ENCODE measurements at regions not wholly inside any gene's neighbourhood (a gene's known extent, or its start where the extent isn't known, plus 50 kb on each side); places are given as distances from the start of the nearest gene placed in this dataset.
"Not testable (repeated sequence)": the region's sequence is repeated elsewhere in the genome, so short reads cannot be mapped to it uniquely, and the experiment has no call there.

DNA sequence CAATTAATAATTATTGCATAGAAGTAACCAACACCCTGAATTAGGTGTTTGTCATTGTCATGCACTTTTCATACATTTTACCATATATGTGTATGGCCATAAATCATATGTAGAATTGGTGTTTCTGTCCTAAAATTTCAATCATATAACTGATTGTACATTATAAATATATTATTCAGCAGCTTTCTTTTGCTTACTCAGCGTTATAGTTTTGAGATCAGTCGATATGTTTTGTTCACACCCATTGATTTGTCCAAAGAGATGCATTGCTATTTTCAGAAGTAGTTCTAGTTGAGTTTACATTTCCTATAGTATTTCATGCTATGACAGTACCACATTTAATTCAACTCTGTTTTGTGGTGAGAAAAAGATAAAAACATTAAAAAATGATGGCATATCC is 50.5 kb upstream of the PARP4 start:
- DNase-seq: no peak

DNA sequence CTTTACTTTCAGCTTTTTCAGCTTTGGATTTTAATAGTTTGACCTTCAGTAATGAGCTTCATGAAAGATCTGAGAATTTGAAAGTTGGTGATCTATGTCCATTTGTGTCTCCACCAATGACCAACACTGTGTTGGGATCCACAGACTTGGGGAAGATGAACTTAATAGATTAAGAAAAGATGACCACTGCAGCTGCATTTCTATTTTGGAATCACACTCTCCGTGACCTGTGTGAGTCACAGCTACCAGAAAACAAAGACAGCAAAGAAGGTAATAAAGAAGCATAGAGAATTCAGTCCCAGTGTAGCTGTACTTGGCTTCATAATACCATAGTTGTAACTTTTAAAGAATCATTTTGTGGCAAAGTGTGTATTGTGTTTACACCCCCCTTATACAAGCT is 51.4 kb upstream of the PARP4 start:
- DNase-seq: peak; percentile 65

DNA sequence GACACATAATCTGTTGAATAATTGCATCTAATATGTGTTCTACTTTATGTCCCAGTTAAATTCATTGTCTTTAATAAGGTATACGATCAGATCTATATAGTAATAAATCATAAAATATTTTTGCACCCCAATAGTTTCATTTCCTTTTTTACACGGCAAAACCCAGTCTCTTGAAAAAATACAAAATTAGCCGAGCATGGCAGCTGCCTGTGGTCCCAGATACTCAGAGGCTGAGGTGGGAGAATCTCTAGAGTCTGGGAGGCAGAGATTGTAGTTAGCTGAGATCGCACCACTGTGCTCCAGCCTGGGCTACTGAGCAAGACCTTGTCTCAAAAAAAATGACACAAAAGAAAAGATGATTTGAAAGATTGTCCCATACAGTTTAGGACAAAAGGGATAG is 52.3 kb upstream of the PARP4 start:
- DNase-seq: no peak

DNA sequence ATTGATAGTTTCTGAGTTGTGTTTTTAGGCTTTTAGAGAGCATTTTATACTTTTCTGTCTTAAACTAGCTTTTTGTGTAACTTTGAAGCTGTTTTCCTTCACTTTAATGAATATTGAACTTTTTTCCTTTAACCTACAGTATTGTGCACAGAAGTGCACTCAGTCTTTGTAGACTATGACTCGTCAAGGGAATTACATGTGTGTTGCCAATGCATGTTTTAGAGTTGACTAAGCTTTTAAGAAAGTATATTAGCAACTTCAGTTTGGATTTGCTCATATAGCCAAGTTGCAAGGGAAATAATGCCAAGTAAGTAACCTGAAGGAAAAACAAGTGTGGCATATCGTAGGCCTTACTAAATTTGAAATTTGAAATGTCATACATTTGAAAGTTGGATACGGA is 55.0 kb upstream of the PARP4 start:
- DNase-seq: peak; percentile 26

DNA sequence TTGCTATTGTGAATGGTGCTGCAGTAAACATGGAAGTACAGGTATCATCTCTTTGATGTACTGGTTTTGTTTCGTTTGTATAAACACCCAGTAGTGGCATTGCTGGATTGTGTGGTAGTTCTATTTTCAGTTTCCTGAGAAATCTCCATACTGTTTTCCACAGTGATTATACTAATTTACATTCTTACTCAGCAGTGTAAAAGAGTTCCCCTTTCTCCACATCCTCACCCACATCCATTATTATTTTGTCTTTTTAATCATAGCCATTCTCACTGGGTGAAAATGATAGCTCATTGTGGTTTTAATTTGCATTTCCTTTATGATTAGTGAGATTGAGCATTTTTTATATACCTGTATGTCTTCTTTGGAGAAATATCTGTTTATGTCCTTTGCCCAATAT is 62.3 kb upstream of the PARP4 start:
- no peak for DNase-seq

DNA sequence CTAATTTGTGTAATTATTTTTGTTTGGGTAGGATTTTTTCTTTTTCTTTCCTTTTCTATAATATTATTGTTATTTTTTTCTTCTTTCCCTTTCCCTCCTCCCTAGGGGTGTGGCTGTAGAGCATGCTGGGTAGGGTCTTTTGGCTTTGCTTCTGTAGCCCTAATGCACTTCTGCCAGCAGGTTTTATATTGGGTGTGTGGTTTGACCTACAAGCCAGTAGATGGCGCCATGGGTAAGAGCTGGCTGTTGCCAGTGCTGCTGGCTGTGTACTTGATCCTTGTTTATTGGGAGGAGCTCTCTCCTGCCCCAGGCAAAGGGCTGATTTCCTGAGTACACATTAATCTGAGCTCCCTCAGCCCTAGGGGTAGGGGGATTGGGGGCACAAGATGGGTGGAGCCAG is 67.7 kb upstream of the PARP4 start:
- DNase-seq: not testable (repeated sequence)

DNA sequence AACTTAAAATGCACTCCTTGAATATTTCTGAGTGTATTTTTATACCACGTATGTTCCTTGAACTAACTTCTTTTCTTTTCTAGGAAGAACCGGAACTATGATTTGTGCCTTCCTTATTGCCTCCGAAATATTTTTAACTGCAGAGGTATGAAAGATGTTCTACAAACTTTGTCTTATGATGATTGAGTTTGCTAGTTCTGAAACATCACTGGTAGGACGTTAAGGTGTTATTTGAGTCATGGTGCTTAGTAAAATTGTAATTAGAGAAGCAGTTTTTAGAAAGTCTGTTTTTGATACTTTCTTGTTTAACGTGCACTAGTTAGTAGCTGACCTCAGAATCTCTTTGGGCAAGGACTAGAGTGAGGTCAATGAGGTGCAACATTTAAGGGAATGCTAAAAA is 69.0 kb upstream of the PARP4 start:
- DNase-seq: not testable (repeated sequence)

DNA sequence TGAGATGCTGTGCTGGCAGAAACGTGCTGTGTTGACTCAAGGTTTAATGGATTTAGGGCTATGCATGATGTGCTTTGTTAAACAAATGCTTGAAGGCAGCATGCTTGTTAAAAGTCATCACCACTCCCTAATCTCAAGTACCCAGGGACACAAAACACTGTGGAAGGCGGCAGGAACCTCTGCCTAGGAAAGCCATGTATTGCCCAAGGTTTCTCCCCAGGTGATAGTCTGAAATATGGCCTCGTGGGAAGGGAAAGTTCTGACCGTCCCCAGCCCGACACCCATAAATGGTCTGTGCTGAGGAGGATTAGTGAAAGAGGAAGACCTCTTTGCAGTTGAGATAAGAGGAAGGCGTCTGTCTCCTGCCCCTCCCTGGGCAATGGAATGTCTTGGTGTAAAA is 79.1 kb upstream of the PARP4 start:
- DNase-seq: peak; percentile 62

DNA sequence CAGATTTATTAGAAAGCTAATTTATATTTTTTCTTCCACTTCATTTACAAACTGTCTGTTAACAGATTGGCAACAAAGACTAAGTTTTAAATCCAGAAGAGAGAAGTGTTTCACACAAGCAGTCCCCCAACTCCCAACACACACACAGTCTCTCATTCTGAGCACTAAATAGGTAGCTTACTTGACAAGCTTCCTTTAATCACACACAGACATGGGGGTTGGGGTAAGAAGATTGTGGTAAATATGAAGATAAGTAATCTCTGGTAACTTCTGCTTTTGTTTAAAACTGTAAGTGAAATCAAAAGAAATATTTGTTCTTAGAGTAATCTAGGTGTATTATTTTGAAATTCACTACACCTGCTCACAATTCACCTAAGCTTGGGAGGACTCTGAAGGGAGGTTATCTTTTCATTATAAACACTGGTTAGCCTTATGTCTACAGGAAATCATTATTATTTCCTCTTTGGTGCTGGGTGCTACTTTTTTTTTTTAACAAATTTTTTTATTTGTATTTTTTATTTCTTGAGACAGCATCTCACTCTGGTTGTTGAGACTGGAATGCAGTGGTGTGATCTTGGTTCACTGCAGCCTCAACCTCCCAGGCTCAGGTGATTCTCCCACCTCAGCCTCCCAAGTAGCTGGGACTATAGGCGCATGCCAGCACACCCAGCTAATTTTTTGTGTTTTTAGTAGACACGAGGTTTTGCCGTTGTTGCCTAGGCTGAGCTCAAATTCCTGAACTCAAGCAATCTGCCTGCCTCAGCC is 82.1 kb upstream of the ATP12A start:
- DNase-seq: peak; percentile 27

DNA sequence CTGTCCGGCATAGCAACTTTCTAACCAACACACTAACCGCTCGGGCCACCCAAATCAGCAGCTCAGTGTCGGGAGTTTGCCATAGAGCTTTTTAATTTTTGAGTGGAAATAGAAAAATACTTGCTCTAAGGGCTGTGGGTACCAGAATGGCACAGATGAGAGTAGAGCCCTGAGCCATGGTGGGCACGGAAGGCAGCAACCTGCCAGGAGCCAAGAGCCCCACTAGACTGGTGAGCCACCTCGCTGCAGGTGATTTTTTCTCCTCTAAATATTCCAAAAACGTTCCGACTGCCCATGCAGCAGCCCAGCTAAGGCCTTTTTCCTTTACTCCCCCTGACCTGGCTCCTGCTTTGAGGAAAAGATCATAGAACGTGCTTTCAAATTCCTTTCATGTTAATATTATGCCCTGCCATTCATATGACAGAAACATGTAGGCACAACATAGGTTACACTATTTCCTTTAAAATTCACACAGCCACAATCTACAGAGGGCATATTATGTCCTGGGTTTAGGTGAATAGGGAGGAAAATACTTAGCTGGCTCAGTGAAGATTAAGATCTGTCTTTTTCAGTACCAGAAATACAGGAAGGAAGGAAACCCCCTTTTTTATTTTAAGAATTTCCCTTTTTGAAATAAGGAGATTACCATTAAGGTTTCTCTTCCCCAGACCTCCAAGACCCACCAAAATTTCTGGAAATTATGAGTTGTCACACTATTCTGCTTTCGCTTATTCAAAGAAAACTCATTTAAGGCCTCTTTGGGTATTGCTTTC is 81.0 kb upstream of the ATP12A start:
- peak; percentile 41 for DNase-seq

DNA sequence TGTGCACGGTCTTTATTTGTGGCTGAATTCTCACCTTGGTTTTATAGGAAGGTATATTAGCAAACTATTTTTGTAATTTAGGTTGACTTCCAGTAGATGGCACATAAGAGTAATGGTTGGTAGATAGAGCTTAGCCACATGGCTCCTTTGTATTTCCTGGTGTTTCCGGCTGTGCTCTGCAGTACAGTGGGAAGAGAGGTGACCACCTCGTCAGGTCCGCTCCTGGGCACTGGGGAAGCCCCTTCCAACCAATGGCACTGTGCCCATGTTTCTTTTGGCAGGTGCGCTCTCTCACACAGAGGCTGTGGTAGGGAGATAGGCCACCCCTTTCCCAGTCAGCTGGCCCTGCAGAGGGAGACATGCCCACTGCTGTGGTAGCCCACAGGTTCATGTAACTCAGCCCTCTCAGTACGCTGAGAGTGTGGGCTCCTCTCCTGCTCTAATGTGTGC is 74.3 kb upstream of the ATP12A start:
- peak; percentile 60 for DNase-seq

DNA sequence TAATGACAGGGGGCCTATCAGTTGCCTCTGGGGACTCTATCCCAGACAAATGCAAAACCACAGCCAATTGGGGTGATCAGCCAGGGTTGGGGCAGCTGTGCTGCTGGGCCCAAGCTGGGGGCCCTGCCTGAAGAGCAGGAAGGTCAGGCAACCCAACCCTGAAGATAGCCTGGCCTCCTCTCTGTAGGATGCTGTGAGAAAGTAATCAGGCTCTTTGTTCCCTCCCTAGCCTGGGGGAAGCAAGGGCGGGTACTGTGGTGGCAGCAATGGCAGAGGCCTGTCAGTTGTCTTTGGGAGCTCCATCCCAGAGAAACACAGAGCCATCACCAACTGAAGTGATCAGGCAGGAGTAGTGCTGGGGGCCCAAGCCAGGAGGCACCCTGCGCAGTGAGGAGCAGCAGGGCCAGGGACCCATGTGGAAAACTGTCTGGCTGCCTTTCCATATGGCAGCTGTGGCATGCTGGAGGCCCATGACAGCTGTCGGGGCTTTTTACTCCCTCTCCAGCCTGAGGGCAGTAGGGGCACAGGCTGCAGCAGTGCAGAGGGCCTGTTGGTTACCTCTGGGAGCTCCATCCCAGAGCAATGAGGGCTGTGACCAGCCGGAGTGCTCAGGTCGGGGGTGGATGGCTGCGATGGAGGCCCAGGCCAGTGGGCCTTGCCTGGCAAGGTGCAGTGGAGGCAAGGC is 73.6 kb upstream of the ATP12A start:
- no peak for DNase-seq

DNA sequence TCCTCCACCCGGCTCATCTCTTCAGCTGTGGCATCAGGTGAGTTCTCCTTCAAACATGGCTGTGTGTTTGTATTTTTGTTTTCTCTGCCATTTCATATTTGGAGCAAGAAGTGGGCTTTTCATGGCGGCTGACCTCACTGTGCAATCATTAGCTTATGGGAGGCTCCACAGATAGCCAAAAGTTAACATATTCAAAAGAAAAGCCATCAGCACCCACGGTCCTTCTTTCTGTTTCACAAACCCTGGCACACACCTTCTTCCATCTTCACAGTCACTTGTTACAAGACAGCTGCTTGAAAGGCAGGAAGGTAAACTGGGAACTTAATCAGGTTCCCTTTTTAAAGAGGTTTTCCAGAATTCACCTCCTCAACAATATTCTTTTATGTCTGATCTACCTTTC is 69.3 kb upstream of the ATP12A start:
- DNase-seq: no peak

DNA sequence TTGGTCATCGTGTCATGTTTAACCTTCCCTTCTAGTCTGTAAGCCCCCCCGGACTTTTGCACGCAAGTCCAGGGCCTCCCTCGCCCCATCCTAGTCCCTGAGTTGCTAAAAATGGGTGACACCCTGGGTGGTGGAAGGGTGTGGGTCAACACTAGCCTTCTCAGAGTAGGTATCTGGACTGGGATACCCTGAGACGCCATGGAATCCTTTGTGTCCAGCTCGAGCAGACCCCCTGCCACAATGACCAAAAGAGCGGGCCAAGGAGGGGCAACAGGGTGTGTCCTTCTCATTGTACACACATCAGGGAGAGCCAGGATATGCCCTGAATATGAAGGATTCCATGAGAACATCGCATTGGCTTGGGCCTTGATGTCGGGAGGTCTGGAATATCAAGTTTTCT is 67.5 kb upstream of the ATP12A start:
- no peak for DNase-seq

DNA sequence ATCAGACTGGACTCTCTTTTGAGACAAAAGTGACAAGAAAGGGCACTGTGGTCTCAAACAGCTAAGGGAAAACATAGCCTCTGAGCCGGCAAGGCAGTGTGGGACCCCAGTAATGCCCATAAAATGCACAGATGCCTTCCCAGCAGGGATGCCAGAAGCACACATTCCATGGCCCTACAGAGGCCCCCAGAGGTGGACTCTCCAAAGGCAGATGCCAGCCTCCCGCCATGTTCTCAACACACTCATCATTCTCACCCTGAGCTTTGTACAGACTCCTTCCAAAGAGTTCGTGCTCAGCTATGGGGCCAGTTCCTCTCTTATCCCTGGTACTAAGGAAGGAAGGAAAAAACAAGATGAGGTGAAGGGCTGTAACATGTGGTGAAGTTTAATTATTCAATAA is 67.1 kb upstream of the ATP12A start:
- DNase-seq: no peak

DNA sequence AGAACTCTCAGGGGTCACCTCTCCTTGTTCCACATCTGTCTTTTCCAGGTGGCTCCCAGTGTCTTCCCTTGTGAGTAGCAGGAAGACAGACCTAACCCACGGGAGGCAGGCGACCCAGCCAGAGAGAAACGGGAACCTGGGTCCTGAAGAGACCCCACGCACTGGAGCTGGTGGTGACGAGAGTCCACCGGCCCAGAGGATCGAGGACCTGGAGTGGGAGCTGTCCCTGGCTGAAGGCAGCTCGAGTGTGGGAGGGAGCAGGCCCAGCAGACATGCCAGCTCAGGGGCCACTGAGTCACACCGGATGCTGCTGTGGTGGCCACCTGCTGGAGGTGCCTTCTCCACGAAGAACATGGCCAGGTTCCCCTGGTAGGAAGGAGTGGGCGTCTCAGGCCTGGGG is 66.5 kb upstream of the ATP12A start:
- DNase-seq: no peak

DNA sequence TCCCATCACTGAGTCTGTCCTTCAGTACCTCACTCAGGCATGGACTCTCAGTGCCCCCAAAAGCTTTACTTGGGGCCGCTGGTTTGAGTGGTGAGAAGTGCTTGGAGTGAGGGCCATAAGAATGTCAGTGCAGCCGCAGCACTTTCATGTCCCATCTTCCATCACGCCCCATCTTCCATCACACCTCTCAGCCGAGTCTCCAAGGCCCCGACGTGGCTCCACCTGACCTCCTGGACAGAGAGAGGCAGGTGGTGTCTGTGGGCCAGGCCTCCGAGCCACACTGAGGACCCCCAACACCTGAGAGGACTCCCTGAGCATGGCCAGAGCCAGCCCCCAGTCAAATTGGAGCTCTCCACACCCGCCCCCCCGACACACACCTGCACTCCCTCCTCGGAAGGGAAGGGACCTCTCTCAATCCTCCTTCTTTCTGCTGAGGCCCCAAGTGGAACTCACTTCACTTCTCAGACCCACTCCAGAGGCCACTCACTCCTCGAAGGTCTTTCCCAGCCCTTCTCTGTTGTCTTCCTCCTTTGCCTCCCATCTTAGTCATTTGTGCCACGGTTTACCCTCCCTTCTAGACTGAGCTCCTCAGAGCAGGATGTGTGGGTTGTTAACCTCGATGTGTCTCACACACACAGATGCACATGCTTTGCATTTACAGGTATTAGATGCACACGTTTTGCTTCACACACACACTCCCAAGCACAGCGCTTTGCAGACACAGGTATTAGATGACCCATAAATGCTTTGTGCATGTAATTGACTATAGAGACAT is 65.7 kb upstream of the ATP12A start:
- no peak for DNase-seq

DNA sequence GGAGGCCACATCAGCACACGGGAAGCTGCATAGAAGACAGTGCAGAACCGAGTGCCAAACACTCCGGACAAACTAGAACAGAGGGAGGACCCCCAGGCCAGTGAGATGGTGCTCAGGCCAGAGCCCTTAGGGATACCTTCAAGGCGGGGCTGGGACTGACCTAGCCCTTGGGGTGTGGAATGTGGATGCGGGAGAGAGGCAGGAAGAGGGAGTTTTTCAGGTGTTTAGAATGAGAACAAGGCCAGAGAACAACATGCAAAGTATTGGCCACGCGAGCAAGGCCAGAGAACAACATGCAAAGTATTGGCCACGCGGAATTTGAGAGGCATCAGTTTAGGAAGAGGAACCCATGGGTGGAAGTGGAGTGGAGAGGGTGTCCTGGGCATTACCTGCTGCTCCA is 65.1 kb upstream of the ATP12A start:
- DNase-seq: no peak

DNA sequence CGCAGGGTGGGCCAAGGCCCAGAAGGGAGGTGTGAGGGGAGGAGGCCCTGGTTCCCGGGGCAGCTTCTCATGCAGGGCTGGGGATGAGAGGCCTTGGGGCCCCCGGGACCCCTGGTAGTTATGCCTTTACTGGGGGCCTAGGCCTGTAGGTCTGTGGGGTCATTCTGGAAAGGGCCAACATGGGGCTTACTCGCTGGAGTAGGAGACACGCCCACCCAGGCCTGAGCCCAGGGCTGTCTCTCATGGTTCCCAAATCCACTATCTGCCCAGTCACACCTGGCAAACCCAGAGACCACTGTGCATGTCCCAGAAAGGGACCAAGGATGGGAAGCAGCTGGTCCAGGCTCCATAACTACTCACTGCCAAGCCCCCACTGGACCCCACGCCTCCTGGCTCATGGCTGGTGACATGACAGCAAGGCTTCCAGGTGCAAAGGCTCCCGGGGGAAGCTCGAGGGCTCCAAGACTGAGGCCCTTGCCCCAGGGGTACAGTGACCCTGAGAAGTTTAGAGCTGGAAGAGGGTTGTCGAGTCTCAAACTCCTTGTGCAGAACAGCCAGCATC is 64.2 kb upstream of the ATP12A start:
- DNase-seq: no peak

DNA sequence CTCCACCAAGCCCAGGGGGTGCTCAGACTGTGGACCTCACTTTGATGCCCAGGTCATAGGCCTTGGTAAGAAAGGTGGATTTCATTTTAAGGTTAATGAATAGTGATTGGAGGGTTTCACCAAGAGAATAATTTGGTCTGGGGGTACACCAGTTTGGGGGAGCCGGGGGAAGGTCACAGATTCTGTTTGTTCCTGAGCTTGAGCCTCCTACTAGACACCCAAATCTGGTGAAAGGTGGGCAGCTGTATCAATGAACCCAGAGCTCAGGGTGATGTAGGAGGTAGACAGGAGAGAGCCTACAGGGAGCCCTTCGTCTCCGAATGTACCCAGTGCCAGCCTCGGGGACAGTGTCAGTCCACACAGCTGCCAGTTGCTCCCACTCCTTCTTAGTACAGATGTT is 63.7 kb upstream of the ATP12A start:
- DNase-seq: no peak

DNA sequence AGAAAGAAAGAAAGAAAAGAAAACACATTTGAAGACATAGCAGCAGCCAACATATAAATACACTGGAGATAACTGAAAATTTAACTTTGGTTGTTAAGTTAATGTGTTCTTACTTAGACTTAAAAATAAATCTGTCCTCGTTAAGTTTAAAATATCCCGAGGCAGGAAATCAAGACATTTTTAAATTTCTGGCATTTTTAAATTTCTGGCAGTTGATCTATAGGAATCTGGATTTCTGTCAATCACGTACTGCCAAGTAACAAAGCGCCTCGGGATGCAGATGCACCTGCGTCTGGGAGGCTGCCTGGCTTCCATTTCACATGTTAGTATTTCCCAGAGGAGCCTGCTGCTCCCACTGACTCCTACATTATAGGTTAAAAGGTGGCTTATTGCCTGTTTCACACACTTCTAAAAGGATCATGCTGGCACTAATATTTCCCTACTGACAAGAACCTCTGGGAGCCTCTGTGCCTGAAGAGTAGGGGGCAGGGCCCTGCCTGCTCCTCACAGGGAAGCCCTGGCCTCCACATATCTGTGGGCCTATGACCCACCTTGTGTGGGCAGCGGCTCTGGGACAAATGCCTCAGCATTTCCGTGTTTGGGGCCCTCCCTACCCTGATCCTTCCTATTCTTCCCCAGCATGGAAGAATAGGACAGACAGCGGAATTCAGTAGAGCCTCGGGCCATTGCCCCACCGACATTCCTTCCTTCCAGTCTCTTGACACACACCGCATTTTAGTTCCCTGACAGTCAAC is 62.8 kb upstream of the ATP12A start:
- no peak for DNase-seq
